Ishikawa (cell line): ENCODE measurements at regions not wholly inside any gene's neighbourhood (a gene's known extent, or its start where the extent isn't known, plus 50 kb on each side); places are given as distances from the start of the nearest gene placed in this dataset.

Source experiments
- CEBPB ChIP-seq: IDR thresholded peaks from 2 replicates; pipeline ENCODE4 v1.6.1; 2012
- CREB1 ChIP-seq: IDR thresholded peaks from 2 replicates; pipeline ENCODE4 v1.6.1; 2012; ENCODE audit warnings: low read depth
- EGR1 ChIP-seq: IDR thresholded peaks from 2 replicates; pipeline ENCODE4 v1.6.1; 2012
- EP300 ChIP-seq: IDR thresholded peaks from 2 replicates; pipeline ENCODE4 v1.6.1; 2012; ENCODE audit warnings: borderline replicate concordance
- FOXM1 ChIP-seq: IDR thresholded peaks from 2 replicates; pipeline ENCODE4 v1.6.1; 2012; ENCODE audit warnings: low read depth, borderline replicate concordance
- MAX ChIP-seq: IDR thresholded peaks from 2 replicates; pipeline ENCODE4 v1.6.1; 2012
- NFIC ChIP-seq: IDR thresholded peaks from 2 replicates; pipeline ENCODE4 v1.6.1; 2012
- RAD21 ChIP-seq: IDR thresholded peaks from 2 replicates; pipeline ENCODE4 v1.6.1; 2012; ENCODE audit warnings: low read depth
- REST ChIP-seq: IDR thresholded peaks from 2 replicates; pipeline ENCODE4 v1.6.1; 2012; ENCODE audit warnings: low read depth, mild to moderate bottlenecking
- TAF1 ChIP-seq: IDR thresholded peaks from 2 replicates; pipeline ENCODE4 v1.6.1; 2012; ENCODE audit warnings: low read depth, mild to moderate bottlenecking
- TCF12 ChIP-seq: IDR thresholded peaks from 2 replicates; pipeline ENCODE4 v1.6.1; 2012; ENCODE audit warnings: low read depth
- TEAD4 ChIP-seq: IDR thresholded peaks from 2 replicates; pipeline ENCODE4 v1.6.1; 2012
- USF1 ChIP-seq: IDR thresholded peaks from 2 replicates; pipeline ENCODE4 v1.6.1; 2012
- YY1 ChIP-seq: IDR thresholded peaks from 2 replicates; pipeline ENCODE4 v1.6.1; 2012; ENCODE audit warnings: low read depth
- ZBTB7A ChIP-seq: IDR thresholded peaks from 2 replicates; pipeline ENCODE4 v1.6.1; 2012; ENCODE audit warnings: low read depth

GRCh38 chr11:103536335-103536722 is 427.1 kb downstream of the DYNC2H1 start:
- TF ChIP-seq TAF1 (no peak), CREB1 (no peak), MAX (no peak), USF1 (no peak), FOXM1 (no peak), EP300 (no peak), RAD21 (no peak), YY1 (no peak), CEBPB (no peak), TEAD4 (no peak)

GRCh38 chr11:103537904-103538502 is 428.8 kb downstream of the DYNC2H1 start:
- TF ChIP-seq USF1 = no peak
- TF ChIP-seq RAD21 = peak; percentile 38; the same call in 1 of the 2 replicates

- no peak for TF ChIP-seq RAD21
- TF ChIP-seq EGR1 = no peak
- no peak for TF ChIP-seq CREB1
- TF ChIP-seq MAX = no peak
- no peak for TF ChIP-seq REST
- no peak for TF ChIP-seq ZBTB7A
- no peak for TF ChIP-seq TEAD4
- no peak for TF ChIP-seq USF1
- no peak for TF ChIP-seq NFIC
- TF ChIP-seq FOXM1 = no peak
- no peak for TF ChIP-seq EP300
- no peak for TF ChIP-seq TCF12
Measured at GRCh38 chr11:103539166-103539565, 429.9 kb downstream of the DYNC2H1 start.

- 0 out of 2 replicates have a peak, but pooled peaks have one; percentile 38 for TF ChIP-seq USF1
- no peak for TF ChIP-seq YY1
- TF ChIP-seq TCF12 = 0 out of 2 replicates have a peak, but pooled peaks have one; percentile 18
Measured at GRCh38 chr11:103541186-103541795, 432.1 kb downstream of the DYNC2H1 start.

- TF ChIP-seq ZBTB7A = no peak
- no peak for TF ChIP-seq TCF12
- TF ChIP-seq USF1 = no peak
- TF ChIP-seq RAD21 = no peak
- no peak for TF ChIP-seq EP300
- TF ChIP-seq NFIC = no peak
Measured at GRCh38 chr11:103542851-103543250, 433.6 kb downstream of the DYNC2H1 start.

- TF ChIP-seq NFIC = no peak
- TF ChIP-seq CREB1 = no peak
- TF ChIP-seq TCF12 = no peak
- no peak for TF ChIP-seq CEBPB
- no peak for TF ChIP-seq ZBTB7A
Measured at GRCh38 chr11:103543456-103543855, 434.2 kb downstream of the DYNC2H1 start.

GRCh38 chr11:103544874-103545273 is 435.6 kb downstream of the DYNC2H1 start:
- TF ChIP-seq CREB1 = no peak
- no peak for TF ChIP-seq USF1
- no peak for TF ChIP-seq MAX
- TF ChIP-seq YY1 = no peak
- TF ChIP-seq CEBPB = no peak
- no peak for TF ChIP-seq TAF1
